A673 (cell line): ENCODE measurements at regions not wholly inside any gene's neighbourhood (a gene's known extent, or its start where the extent isn't known, plus 50 kb on each side); places are given as distances from the start of the nearest gene placed in this dataset.

Experiments used
- EZH2 ChIP-seq: fragments of 200-600 bp; sonication (generic); IDR thresholded peaks from 2 replicates; pipeline ENCODE4 v1.6.1; 2017; ENCODE audit warnings: borderline replicate concordance, low read depth, mild to moderate bottlenecking, mixed read lengths, antibody characterized with exemption, low read length; ENCODE audit not compliant: poor library complexity, severe bottlenecking
- TF ChIP-seq, protein P1 (sequence below): fragments of 300-800, 200-600 bp; sonication (generic); conservative IDR thresholded peaks from 2 replicates; pipeline ENCODE4 v1.5.1; 2017; ENCODE audit warnings: low read depth, mild to moderate bottlenecking, antibody characterized with exemption, low read length, moderate library complexity, mixed read lengths

DNA sequence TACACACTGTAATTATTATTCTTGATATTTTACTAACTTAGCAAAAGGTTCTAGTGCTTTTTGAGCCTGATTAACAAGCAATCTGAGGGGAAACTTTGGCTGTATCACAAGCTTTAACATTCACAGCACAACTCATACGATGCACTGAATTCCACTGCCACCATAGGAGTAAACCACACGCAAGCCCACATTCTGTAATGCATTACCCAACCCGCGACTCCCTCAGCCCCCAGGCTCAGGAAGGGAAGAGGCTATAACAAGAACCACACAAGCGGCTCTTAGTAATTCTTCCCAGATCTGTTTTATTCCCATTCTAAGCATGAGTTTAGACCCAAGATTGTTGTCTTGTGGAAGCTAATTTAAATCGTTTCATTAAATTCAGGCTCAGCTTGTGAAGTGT is 138.5 kb upstream of the TBL1X start:
- TF ChIP-seq, protein P1, sequence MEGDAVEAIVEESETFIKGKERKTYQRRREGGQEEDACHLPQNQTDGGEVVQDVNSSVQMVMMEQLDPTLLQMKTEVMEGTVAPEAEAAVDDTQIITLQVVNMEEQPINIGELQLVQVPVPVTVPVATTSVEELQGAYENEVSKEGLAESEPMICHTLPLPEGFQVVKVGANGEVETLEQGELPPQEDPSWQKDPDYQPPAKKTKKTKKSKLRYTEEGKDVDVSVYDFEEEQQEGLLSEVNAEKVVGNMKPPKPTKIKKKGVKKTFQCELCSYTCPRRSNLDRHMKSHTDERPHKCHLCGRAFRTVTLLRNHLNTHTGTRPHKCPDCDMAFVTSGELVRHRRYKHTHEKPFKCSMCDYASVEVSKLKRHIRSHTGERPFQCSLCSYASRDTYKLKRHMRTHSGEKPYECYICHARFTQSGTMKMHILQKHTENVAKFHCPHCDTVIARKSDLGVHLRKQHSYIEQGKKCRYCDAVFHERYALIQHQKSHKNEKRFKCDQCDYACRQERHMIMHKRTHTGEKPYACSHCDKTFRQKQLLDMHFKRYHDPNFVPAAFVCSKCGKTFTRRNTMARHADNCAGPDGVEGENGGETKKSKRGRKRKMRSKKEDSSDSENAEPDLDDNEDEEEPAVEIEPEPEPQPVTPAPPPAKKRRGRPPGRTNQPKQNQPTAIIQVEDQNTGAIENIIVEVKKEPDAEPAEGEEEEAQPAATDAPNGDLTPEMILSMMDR, result no peak
- no peak for TF ChIP-seq EZH2
